Mammary epithelial cell (primary cell): ENCODE measurements at regions not wholly inside any gene's neighbourhood (a gene's known extent, or its start where the extent isn't known, plus 50 kb on each side); places are given as distances from the start of the nearest gene placed in this dataset.

ENCODE experiments used
- CTCF ChIP-seq, 2 donors: IDR thresholded peaks in 1 of 2; conservative IDR thresholded peaks in 1 of 2; 2 replicates each; pipeline ENCODE4 v1.5.1; 2011 to 2012; ENCODE audit warnings: inconsistent platforms in 2 of 2, low read length in 2 of 2, mild to moderate bottlenecking in 2 of 2, control low read depth in 1 of 2, low read depth in 1 of 2; ENCODE audit not compliant: insufficient read depth in 1 of 2; ENCODE audit errors: extremely low read depth in 1 of 2
- EZH2 ChIP-seq: IDR thresholded peaks from 2 replicates; pipeline ENCODE4 v1.6.1; 2012; ENCODE audit warnings: low read length, inconsistent platforms, borderline replicate concordance

- TF ChIP-seq CTCF (conservative IDR thresholded peaks at IDR 0.05 in 1 of 2, IDR thresholded peaks at IDR 0.05 in 1 of 2; ENCODE audit: extremely low read depth in 1 of 2, insufficient read depth in 1 of 2, low read depth in 1 of 2, low read length in 2 of 2) (no peak), EZH2 (no peak)
These were observed 51.8 kb upstream of the DUX4 start for GRCh38 chr4:190121759-190122158.
